ENCODE measurements at regions not wholly inside any gene's neighbourhood (a gene's known extent, or its start where the extent isn't known, plus 50 kb on each side); places are given as distances from the start of the nearest gene placed in this dataset.

DNA sequence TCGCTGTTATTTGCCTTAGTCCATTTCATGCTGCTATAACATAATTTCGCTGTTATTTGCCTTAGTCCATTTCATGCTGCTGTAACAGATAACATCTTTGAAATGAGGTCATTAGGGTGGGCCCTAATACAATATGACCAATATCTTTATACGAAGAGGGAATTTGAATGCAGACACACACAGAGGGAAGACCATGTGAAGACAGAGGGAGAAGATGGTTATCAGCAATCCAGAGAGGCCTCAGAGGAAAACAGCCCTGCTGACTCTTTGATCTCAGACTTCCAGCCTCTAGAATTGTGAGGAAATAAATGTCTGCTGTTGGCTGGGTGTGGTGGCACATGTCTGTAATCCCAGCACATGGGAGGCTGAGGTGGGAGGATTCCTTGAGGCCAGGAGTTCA, 404.9 kb downstream of the TYW1 start:
- TF ChIP-seq ZNF324 (tag by site-specific recombination; IDR thresholded peaks at IDR 0.05) (no peak), REST (tag by site-specific recombination; IDR thresholded peaks at IDR 0.05) (no peak), YY1 (tag by site-specific recombination; IDR thresholded peaks at IDR 0.05) (no peak), CTCF (tag by site-specific recombination; IDR thresholded peaks at IDR 0.05) (no peak), ZFHX2 (tag by site-specific recombination; conservative IDR thresholded peaks at IDR 0.05) (no peak), ZNF24 (tag by site-specific recombination; IDR thresholded peaks at IDR 0.05) (no peak), SP2 (tag by site-specific recombination; IDR thresholded peaks at IDR 0.05) (no peak), SCRT2 (tag by site-specific recombination; IDR thresholded peaks at IDR 0.05) (no peak), KLF17 (tag by site-specific recombination; IDR thresholded peaks at IDR 0.05) (no peak), ZNF354C (tag by site-specific recombination; IDR thresholded peaks at IDR 0.05; ENCODE audit: borderline replicate concordance, low read depth) (no peak), ZNF707 (tag by site-specific recombination; IDR thresholded peaks at IDR 0.05) (no peak)
- TF ChIP-seq, protein P1, sequence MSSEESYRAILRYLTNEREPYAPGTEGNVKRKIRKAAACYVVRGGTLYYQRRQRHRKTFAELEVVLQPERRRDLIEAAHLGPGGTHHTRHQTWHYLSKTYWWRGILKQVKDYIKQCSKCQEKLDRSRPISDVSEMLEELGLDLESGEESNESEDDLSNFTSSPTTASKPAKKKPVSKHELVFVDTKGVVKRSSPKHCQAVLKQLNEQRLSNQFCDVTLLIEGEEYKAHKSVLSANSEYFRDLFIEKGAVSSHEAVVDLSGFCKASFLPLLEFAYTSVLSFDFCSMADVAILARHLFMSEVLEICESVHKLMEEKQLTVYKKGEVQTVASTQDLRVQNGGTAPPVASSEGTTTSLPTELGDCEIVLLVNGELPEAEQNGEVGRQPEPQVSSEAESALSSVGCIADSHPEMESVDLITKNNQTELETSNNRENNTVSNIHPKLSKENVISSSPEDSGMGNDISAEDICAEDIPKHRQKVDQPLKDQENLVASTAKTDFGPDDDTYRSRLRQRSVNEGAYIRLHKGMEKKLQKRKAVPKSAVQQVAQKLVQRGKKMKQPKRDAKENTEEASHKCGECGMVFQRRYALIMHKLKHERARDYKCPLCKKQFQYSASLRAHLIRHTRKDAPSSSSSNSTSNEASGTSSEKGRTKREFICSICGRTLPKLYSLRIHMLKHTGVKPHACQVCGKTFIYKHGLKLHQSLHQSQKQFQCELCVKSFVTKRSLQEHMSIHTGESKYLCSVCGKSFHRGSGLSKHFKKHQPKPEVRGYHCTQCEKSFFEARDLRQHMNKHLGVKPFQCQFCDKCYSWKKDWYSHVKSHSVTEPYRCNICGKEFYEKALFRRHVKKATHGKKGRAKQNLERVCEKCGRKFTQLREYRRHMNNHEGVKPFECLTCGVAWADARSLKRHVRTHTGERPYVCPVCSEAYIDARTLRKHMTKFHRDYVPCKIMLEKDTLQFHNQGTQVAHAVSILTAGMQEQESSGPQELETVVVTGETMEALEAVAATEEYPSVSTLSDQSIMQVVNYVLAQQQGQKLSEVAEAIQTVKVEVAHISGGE (tag by site-specific recombination; conservative IDR thresholded peaks at IDR 0.05; ENCODE audit: low read depth) = no peak

Measured in HEK293 (cell line).